DMS53 treated with DMSO at 0.1 percent for 48 hours (cell line): ENCODE measurements at regions not wholly inside any gene's neighbourhood (a gene's known extent, or its start where the extent isn't known, plus 50 kb on each side); places are given as distances from the start of the nearest gene placed in this dataset.
A peak's percentile ranks its signal among the peaks of the same experiment; 100 is the strongest.
"Not testable (repeated sequence)": the region's sequence is repeated elsewhere in the genome, so short reads cannot be mapped to it uniquely, and the experiment has no call there.

Experiments used
- DNase-seq: peaks from one replicate; lab custom pipeline; 2025; ENCODE audit not compliant: unreplicated experiment; lab: John Stamatoyannopoulos, UW

DNA sequence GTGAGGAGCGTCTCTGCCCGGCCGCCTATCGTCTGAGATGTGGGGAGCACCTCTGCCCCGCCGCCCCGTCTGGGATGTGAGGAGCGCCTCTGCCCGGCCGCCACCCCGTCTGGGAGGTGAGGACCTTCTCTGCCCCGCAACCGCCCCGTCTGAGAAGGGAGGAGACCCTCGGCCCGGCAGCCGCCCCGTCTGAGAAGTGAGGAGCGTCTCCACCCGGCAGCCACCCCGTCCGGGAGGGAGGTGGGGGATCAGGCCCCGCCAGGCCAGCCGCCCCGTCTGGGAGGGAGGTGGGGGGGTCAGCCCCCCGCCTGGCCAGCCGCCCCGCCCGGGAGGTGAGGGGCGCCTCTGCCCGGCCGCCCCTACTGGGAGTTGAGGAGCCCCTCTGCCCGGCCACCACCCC, 507.8 kb downstream of the TUBA3C start:
- DNase-seq: not testable (repeated sequence)

DNA sequence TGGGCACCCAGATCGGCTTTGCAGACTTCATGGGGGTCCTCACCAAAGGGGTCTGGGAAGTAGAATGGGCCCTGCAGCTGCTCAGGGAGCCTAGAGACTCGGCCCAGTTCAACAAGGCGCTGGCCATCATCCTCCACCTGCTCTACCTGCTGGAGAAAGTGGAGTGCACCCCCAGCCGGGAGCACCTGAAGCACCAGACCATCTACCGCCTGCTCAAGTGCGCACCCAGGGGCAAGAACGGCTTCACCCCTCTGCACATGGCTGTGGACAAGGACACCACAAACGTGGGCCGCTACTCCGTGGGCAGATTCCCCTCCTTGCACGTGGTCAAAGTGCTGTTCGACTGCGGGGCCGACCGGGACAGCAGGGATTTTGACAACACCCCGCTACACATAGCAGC, 515.0 kb downstream of the TUBA3C start:
- not testable (repeated sequence) for DNase-seq

DNA sequence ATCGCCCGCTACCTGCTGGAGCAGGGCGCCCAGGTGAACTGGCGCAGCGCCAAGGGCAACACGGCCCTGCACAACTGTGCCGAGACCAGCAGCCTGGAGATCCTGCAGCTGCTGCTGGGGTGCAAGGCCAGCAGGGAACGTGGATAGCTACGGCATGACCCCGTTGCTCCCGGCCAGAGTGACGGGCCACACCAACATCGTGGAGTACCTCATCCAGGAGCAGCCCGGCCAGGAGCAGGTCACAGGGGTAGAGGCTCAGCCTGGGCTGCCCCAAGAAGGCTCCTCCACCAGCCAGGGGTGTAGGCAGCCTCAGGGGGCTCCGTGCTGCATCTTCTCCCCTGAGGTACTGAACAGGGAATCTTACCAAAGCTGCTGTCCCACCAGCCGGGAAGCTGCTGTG, 515.9 kb downstream of the TUBA3C start:
- DNase-seq: not testable (repeated sequence)

DNA sequence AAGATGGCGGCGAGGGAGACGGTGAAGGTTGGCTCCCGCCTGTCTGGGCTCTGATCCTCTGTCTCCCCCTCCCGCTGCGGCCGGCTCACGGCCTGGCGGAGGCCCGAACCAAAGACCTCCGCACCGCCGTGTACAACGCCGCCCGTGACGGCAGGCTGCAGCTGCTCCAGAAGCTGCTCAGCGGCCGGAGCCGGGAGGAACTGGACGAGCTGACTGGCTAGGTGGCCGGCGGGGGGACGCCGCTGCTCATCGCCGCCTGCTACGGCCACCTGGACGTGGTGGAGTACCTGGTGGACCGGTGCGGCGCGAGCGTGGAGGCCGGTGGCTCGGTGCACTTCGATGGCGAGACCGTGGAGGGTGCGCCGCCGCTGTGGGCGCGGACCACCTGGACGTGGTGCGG, 516.5 kb downstream of the TUBA3C start:
- not testable (repeated sequence) for DNase-seq

DNA sequence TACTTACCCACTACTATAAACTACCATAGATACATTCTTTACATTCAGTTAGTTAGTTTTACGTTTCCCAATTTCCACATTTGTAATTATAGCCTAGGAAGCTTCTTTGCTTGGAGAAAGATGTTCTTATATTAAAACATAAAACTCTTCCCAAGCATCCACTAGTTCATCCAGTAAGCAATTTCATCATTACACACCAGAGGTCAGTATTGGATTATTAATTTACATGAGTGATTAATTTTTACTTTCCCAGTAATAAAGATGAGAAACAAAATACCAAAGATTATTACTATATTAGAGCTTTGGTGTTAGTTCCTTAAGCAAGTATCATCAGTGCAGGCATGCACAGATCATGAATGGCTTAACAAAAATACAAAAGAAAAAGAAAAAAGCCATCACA, 518.4 kb downstream of the TUBA3C start:
- not testable (repeated sequence) for DNase-seq

DNA sequence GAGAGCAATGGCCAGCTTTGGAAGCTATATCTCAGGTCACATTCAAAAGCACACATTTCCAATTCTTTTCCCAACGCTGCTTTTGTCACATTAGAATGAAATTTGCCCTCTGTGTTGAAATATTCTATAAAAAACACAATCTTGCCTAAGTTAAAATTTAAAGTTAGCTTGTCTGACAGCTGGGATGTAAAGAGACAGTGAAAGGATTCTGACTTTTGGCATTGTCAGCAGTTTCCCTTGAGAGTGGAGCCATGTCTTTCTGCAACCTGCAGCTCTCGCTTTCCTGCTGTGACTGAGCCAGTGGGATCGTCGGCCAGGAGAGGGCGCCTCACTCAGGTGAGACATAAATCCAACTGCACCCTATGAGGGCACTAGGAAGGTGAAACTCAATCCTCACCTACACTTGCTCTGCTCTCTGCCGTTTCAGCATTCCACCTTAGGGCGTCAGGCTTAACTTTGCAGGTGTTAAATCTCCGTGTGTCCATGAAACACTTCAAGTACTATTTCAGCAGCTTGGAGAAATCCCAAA, 537.9 kb downstream of the TUBA3C start:
- peak; percentile 4 for DNase-seq

DNA sequence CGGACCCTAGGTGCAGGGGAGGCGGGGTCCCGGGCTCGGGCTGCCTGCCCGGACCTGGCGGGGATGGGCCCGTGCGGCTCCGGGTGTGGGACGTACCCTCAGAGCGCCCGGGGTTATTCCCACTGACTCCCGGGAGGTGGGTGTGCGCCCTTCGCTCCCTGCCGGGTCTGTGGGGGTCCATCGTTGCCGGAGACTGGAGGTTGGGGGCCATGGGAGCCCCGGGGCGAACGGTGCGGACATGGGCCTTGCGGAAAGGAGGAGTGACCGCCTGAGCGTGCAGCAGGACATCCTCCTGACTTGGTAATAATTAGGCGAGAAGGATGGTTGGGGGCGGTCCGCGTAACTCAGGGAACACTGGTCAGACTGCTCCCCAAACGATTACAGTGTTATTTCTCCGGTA, 552.7 kb downstream of the TUBA3C start:
- DNase-seq: not testable (repeated sequence)

DNA sequence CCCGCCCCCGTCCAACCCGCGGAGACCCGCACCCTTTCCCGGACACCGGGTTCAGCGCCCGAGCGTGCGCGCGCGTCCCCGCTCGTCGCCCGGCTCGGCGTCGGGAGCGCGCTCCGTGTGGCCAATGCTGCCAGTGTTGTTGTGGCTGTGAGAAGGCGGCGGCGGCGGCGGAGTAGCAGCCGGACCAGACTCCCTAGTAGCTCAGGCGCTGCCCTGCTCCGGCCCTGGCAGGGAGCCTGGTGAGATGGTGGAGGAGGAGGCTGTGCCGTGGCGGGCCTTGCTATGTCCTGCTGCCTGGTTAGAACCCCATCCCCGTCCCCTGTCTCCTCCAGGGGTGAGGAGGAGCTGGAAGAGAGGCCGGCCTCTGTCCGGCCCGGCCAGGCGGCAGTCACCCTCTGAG, 553.2 kb downstream of the TUBA3C start:
- DNase-seq: no peak

DNA sequence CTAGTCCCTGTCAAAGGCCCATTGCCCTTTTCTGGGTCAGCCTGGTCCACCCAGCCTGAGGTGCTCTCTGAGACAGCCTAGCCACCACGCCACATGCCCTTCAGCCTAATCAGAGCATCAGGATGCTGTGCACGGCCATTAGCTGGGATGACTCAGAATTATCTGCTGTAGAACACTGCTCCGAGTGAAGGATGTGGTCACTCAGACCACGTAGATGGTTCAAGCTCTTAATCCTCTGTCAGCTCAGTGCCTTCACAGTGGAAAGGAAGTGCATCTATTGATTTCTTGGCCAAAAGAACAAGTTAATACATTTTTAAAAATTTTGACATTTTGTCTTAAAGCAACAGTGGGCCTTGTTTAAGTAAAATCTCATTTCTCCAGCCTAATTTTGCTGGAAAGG, 557.6 kb downstream of the TUBA3C start:
- DNase-seq: not testable (repeated sequence)

DNA sequence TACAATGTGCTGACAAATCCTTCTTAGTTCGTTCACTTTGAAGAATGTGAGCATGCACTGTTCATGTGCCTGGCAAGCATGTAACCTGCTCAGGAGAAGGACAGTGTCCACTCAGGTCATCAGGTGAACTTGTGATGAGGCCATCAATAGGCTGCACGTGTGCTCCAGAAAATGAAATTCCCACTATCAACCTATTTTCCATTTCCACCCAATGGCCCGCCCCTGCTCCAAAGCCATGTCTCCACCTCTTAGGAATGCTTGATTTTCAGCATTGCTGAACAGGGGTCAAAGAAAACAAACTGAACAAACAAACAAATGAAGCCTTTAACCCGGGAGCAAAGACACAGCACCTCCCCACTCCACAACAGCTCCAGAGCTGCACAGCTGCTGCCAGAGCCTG, 563.2 kb downstream of the TUBA3C start:
- not testable (repeated sequence) for DNase-seq

DNA sequence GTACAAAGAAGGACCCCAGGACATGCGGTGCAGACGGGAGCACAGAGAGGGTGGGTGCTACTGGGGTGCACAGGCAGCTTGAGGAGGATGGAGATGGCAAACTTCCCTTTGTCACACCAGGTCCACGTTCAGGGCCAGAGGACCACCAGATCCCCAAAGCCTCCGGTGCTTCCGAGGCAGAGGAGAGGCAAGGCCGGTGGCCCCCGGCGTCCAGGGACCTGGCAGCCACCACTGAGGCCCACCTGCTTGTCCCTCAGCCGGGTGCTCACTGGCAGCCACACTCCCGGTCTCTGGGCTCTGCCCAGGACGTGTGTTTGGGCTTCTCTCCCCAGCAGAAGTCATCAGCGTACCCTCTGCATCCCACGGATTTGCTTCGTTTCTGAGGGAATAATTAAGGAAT, 571.1 kb downstream of the TUBA3C start:
- not testable (repeated sequence) for DNase-seq

DNA sequence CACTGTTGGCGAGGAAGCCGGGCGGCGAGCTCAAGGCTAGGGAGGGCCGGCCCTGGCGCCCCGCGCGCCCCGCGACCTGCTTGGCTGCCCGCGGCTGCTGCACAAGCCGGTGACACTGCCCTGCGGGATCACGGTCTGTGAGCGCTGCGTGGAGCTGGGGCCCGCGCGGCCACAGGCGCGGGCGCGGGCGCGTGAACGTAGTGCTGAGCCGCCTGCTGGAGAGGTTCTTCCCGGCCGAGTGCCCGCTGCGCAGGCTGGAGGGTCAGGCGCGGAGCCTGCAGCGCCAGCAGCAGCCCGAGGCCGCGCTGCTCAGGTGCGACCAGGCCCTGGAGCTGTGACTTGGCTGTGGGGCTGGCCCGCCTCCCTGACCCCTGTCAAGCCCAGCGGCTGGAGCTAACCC, 572.3 kb downstream of the TUBA3C start:
- DNase-seq: not testable (repeated sequence)

DNA sequence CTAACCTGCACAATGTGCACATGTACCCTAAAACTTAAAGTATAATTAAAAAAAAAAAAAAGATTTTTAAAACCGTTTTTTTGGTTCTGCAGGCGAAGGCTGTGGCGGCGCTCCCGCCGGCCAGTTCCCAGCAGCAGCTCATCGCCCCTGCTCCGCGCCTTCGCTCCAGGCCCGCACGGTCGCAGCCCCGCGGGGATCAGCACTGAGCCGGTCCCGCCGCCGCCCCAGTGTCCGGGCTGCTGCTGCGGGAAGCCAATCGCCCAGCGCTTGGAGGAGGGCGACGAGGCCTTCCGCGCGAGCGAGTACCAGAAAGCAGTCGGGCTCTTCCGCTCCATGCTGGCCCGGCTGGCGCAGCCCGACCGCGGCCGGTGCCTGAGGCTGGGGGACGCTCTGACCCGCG, 572.8 kb downstream of the TUBA3C start:
- DNase-seq: not testable (repeated sequence)

DNA sequence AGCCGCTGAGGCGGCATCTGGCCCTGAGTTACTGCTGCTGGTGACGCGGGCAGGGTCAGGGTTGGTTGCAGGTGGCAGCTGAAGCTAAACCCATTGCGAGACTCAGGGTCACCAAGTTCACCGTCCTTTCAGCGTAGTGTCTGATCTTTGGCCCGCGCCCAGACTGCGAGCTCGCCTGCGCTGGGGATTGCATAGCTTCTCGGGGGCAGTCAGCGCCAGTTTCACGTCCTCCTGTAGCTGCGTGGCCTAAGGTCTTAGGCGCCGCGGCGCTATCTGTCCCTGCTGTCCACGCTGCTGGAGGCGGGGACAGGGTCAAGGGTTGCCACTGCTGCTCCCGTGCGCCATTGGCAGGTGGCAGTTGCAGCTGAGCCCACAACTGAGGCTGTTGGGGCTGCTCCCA, 581.3 kb downstream of the TUBA3C start:
- not testable (repeated sequence) for DNase-seq

DNA sequence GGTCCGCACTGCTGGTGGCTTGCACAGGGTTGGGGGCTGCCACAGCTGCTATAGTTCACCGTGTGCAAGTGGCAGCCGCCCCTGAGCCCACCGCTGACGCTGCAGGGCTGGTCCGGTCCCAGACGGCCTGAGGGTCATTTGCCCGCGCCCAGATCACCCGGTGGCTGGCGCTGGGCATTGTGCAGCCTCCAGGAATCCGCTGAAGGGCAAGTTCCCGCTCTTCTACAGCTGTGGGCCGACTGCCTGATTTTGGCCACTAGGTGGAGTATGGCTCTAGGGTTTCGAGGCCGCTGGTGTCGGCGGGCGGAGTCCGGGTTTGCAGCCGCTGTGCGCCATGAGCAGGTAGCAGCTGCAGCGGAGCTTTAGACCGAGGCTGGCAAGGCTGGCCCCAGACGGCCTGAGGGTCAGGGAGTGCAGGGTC, 581.8 kb downstream of the TUBA3C start:
- peak; percentile 5 for DNase-seq

DNA sequence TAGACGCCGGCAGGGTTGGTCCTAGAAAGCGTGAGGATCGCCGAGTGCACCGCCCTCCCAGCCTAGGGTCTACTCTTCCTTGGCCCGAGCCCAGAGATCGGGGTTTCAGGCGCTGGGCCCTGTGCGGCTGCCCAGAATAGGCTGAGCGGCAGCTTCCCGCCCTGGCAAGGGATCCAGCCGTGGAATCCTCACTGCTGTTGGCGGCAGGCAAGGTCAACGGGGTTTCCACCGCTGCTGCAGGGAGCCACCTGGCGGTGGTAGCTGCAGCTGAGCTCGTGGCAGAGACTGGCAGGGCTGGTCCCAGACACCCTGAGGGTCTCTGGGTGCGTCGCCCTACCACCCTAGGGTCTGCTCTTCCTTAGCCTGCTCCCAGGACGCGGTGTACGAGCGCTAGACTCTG, 583.1 kb downstream of the TUBA3C start:
- not testable (repeated sequence) for DNase-seq

DNA sequence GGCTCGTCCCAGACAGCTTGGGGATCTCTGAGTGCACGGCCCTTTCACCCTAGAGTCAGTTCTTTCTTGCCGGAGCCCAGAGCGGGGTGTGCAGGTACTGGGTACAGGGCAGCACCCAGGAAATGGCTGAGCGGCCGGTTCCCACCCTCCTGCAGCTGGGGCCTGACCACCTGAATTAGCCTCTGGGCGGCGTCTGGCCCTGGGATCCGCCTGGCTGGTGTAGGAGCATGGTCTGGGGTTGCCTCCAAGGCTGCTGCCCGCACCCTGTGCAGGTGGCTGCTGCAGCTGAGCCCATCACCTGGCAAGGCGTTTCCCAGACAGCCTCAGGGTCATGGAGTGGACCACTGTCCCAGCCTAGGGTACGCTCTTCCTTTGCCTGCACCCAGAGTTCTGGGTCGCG, 583.7 kb downstream of the TUBA3C start:
- DNase-seq: not testable (repeated sequence)

DNA sequence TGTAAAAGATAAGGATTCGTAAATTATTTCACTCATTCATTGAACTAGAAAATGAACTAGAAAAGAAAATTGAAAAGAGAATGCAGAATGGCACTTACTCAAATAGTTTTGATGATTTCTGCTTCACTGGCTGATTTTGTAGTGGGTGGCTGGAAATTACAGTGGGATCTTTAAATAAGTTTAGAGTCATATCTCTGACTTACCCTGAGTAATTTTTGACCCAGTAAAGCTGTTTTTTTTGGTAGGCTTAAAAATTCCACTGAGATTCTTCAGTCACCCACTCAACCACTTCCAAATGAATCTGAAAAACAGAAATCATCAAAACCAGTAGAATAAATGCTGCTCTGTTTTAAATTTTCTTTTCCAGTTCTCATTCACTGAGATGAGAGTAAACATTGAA, 604.5 kb downstream of the TUBA3C start:
- not testable (repeated sequence) for DNase-seq

DNA sequence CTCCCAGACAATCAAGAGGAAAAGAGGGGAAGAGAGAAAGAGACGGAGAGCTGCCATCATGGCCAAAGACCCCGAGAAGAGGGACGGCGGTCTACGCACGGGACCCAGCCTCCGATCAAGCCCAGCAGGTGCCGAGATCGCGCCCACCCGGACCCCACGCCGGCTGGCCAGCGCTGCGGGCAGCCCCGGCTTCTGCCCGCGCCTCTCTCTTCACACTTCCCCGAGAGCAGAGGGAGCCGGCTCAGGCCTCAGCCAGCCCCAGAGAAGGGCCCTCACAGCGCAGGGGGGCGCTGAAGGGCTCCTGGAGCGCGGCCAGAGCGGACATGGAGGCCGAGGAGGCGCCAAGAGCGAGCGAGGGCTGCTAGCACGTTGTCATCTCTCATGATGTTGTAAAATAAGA, 613.7 kb downstream of the TUBA3C start:
- DNase-seq: not testable (repeated sequence)
